ENCODE measurements at regions not wholly inside any gene's neighbourhood (a gene's known extent, or its start where the extent isn't known, plus 50 kb on each side); places are given as distances from the start of the nearest gene placed in this dataset.

DNA sequence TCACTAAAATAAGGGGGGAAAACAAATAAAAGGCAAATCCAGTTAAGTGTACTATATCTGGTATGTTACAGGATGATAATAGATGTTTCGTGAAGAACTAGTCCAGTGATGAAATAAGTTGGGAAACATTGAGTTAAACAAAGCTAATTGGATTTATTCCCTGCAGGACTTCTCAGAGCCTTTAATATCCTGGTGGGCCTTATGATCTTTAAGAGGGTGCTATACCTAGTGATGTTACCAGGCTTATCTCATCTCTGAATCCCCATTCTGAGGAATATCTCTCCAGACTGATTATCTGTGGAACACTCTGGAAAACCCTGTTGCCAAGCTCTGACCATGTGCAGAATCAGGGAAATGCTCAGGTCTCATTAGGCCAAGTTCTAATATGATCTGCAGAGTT, 54.8 kb upstream of the POMGNT2 start:
- in situ Hi-C loops (cut with HindIII; ENCODE audit: low sequenced_read_pairs) = no loop called here
- no peak for TF ChIP-seq CTCF (IDR thresholded peaks at IDR 0.05; ENCODE audit: low read depth, low read length, missing control alignments)
- DNase-seq (ENCODE audit: low read depth) = no peak

GRCh38 chr3:43159876-43160255, 54.0 kb upstream of the POMGNT2 start:
- no peak for DNase-seq (ENCODE audit: low read depth)
- in situ Hi-C loops (cut with HindIII; ENCODE audit: low sequenced_read_pairs) = no loop called here
- TF ChIP-seq CTCF (IDR thresholded peaks at IDR 0.05; ENCODE audit: low read depth, low read length, missing control alignments) = no peak
- no peak overlapping the region for H3K4me3 ChIP-seq (ENCODE audit: low read depth, low read length)

More for the DNA sequence above, 54.8 kb upstream of the POMGNT2 start:
- H3K4me3 ChIP-seq (ENCODE audit: low read depth, low read length) = no peak overlapping the region

- no peak overlapping the region for H3K4me3 ChIP-seq (ENCODE audit: low read depth, low read length)
- no peak for TF ChIP-seq CTCF (IDR thresholded peaks at IDR 0.05; ENCODE audit: low read depth, low read length, missing control alignments)
- in situ Hi-C loops (cut with HindIII; ENCODE audit: low sequenced_read_pairs) = no loop called here
- DNase-seq (ENCODE audit: low read depth) = no peak
Measured at GRCh38 chr3:43159131-43159875, 53.4 kb upstream of the POMGNT2 start.

DNA sequence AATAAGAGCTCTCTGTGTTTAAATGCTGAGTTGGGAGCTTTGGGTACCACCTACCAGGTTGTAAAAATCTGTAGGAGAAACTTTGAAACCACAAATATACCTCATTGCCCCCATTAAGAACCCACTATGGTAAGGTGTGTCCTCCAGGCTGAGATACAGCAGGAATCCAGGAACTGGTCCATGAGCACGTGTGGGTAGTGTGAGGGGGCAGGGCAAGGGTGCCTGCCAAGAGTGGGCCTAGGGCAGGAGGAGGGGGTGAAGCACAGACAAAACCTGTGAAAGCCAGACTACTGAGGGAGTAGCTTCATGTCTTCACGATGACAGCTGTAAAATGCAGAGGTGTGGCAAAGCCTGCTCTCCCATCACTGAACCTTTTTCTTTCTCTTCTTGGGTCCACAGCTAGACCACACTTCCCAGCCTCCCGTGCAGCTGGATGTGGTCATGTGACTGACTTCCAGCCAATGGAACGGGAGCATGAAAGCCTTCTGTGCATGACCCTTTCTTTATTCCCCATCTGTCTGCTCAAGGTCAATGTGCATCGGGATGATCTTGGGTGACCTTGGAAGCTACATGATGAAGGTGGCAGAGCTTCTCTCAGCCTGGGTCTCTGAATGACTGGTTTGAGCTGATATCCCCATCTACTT, 51.1 kb upstream of the POMGNT2 start:
- no peak for TF ChIP-seq CTCF (IDR thresholded peaks at IDR 0.05; ENCODE audit: low read depth, low read length, missing control alignments)
- in situ Hi-C loops (cut with HindIII; ENCODE audit: low sequenced_read_pairs) = no loop called here
- no peak overlapping the region for H3K4me3 ChIP-seq (ENCODE audit: low read depth, low read length)
- DNase-seq (ENCODE audit: low read depth) = no peak

DNA sequence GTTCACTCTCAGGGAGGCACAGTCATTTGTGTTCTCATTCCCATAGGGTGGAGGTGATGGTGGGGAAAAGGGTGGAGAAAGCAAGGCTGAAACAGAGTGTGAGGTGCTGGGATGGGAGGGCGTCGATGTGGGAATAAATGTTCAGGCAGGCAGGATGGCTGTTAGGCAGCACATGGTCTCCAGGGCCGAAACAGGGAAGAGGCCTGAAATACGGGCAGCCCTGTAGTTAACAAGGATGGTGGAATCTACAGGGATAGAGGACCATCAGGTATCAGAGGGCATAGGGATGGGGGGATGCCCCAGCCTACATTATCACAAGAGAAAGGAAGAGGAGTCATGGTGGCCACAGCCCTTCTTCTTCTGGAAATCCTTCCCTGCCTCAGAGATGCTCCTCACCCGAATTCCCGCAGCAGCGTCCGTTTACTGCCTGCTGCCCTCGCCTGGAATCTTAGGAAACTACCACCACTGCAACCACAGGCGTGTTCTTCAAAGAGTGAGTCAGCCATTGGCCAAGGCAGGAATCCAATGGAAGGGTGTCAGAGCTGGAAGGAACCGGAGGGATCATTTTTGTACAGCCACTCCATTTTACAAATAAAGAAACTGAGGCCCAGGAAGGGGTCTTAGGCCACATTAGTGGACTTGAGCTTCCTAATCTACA, 49.7 kb upstream of the POMGNT2 start:
- peak; percentile 58 for DNase-seq (ENCODE audit: low read depth)
- no peak overlapping the region for H3K4me3 ChIP-seq (ENCODE audit: low read depth, low read length)
- peak; percentile 79 for TF ChIP-seq CTCF (IDR thresholded peaks at IDR 0.05; ENCODE audit: low read depth, low read length, missing control alignments)
- in situ Hi-C loops (cut with HindIII; ENCODE audit: low sequenced_read_pairs) = no loop called here

All from astrocyte of the cerebellum (primary cell).